Testis (tissue), 2 donors: ENCODE measurements at regions not wholly inside any gene's neighbourhood (a gene's known extent, or its start where the extent isn't known, plus 50 kb on each side); places are given as distances from the start of the nearest gene placed in this dataset.

Experiments used
- CTCF ChIP-seq, 3 experiments: fragments of 450-650 bp in 2 of 3; fragments of 200-600 bp in 1 of 3; sonication (generic) in 1 of 3; IDR thresholded peaks; one replicate each; pipeline ENCODE4 v1.5.1; 2016 to 2019; ENCODE audit warnings: antibody characterized with exemption in 3 of 3, mild to moderate bottlenecking in 2 of 3, moderate library complexity in 1 of 3
- POLR2A ChIP-seq: fragments of 450-650 bp; IDR thresholded peaks from one replicate; pipeline ENCODE4 v1.6.1; 2017; ENCODE audit warnings: antibody characterized with exemption, mild to moderate bottlenecking, moderate library complexity

- TF ChIP-seq CTCF (IDR thresholded peaks at IDR 0.05), result no peak
- TF ChIP-seq POLR2A, result no peak
These were observed 78.5 kb downstream of the CD164 start for GRCh38 chr6:109303640-109304283.
